GM19043 (cell line): ENCODE measurements at regions not wholly inside any gene's neighbourhood (a gene's known extent, or its start where the extent isn't known, plus 50 kb on each side); places are given as distances from the start of the nearest gene placed in this dataset.
"Not testable (repeated sequence)": the region's sequence is repeated elsewhere in the genome, so short reads cannot be mapped to it uniquely, and the experiment has no call there.

ENCODE experiments used
- ATAC-seq: cut with Tn5 transposase; IDR thresholded peaks from one replicate; pipeline ENCODE4 v1.9.1; 2021; ENCODE audit warnings: low read depth; ENCODE audit not compliant: unreplicated experiment

- ATAC-seq, result no peak
Observed at GRCh38 chrX:55981603-55982002, 250.6 kb upstream of the KLF8 start.

GRCh38 chrX:55996649-55997048, 235.5 kb upstream of the KLF8 start:
- ATAC-seq, result no peak

GRCh38 chrX:56000174-56000573, 232.0 kb upstream of the KLF8 start:
- ATAC-seq, result no peak

- ATAC-seq, result no peak
Observed at GRCh38 chrX:56000729-56001128, 231.4 kb upstream of the KLF8 start.

GRCh38 chrX:56025872-56026571, 206.1 kb upstream of the KLF8 start:
- ATAC-seq, result no peak

GRCh38 chrX:56026815-56027214, 205.3 kb upstream of the KLF8 start:
- ATAC-seq, result no peak

- no peak for ATAC-seq
Observed at GRCh38 chrX:56029188-56029587, 203.0 kb upstream of the KLF8 start.

- no peak for ATAC-seq
Observed at GRCh38 chrX:56029691-56030090, 202.5 kb upstream of the KLF8 start.

GRCh38 chrX:56031409-56031808, 200.7 kb upstream of the KLF8 start:
- no peak for ATAC-seq

- ATAC-seq, result no peak
Observed at GRCh38 chrX:56033495-56034180, 198.5 kb upstream of the KLF8 start.

GRCh38 chrX:56052673-56053330, 179.4 kb upstream of the KLF8 start:
- ATAC-seq, result not testable (repeated sequence)

- ATAC-seq, result no peak
Observed at GRCh38 chrX:56057325-56057724, 174.8 kb upstream of the KLF8 start.

- ATAC-seq, result no peak
Observed at GRCh38 chrX:56066016-56066415, 166.1 kb upstream of the KLF8 start.

GRCh38 chrX:56068274-56068758, 163.8 kb upstream of the KLF8 start:
- peak; percentile 41 for ATAC-seq

GRCh38 chrX:56069299-56069931, 162.7 kb upstream of the KLF8 start:
- ATAC-seq, result no peak

- ATAC-seq, result no peak
Observed at GRCh38 chrX:56089376-56089775, 142.8 kb upstream of the KLF8 start.

- no peak for ATAC-seq
Observed at GRCh38 chrX:56099271-56099670, 132.9 kb upstream of the KLF8 start.

- no peak for ATAC-seq
Observed at GRCh38 chrX:56107320-56107719, 124.8 kb upstream of the KLF8 start.

- ATAC-seq, result no peak
Observed at GRCh38 chrX:56113785-56114436, 118.2 kb upstream of the KLF8 start.

GRCh38 chrX:56114437-56114787, 117.7 kb upstream of the KLF8 start:
- ATAC-seq, result no peak

GRCh38 chrX:56120242-56120641, 111.9 kb upstream of the KLF8 start:
- ATAC-seq, result no peak
